ENCODE measurements at regions not wholly inside any gene's neighbourhood (a gene's known extent, or its start where the extent isn't known, plus 50 kb on each side); places are given as distances from the start of the nearest gene placed in this dataset.

GRCh38 chr10:113345826-113346624, 206.8 kb upstream of the HABP2 start:
- no peak overlapping the region for H3K4me3 ChIP-seq (ENCODE audit: control insufficient read depth, low read depth, low read length)
- DNase-seq (ENCODE audit: low read depth): no peak
- no peak for TF ChIP-seq CTCF (IDR thresholded peaks at IDR 0.05; ENCODE audit: control insufficient read depth, insufficient read depth, low read depth, low read length, missing control alignments)

GRCh38 chr10:113347508-113347907, 205.3 kb upstream of the HABP2 start:
- no peak for TF ChIP-seq CTCF (IDR thresholded peaks at IDR 0.05; ENCODE audit: control insufficient read depth, insufficient read depth, low read depth, low read length, missing control alignments)
- H3K4me3 ChIP-seq (ENCODE audit: control insufficient read depth, low read depth, low read length): no peak overlapping the region
- DNase-seq (ENCODE audit: low read depth): no peak

- no peak overlapping the region for H3K4me3 ChIP-seq (ENCODE audit: control insufficient read depth, low read depth, low read length)
- no peak for DNase-seq (ENCODE audit: low read depth)
- no peak for TF ChIP-seq CTCF (IDR thresholded peaks at IDR 0.05; ENCODE audit: control insufficient read depth, insufficient read depth, low read depth, low read length, missing control alignments)
These were observed 204.2 kb upstream of the HABP2 start for GRCh38 chr10:113348694-113349093.

- H3K4me3 ChIP-seq (ENCODE audit: control insufficient read depth, low read depth, low read length): no peak overlapping the region
- no peak for DNase-seq (ENCODE audit: low read depth)
- no peak for TF ChIP-seq CTCF (IDR thresholded peaks at IDR 0.05; ENCODE audit: control insufficient read depth, insufficient read depth, low read depth, low read length, missing control alignments)
These were observed 202.4 kb upstream of the HABP2 start for GRCh38 chr10:113350311-113351040.

GRCh38 chr10:113354711-113355110, 198.1 kb upstream of the HABP2 start:
- no peak overlapping the region for H3K4me3 ChIP-seq (ENCODE audit: control insufficient read depth, low read depth, low read length)
- DNase-seq (ENCODE audit: low read depth): no peak
- no peak for TF ChIP-seq CTCF (IDR thresholded peaks at IDR 0.05; ENCODE audit: control insufficient read depth, insufficient read depth, low read depth, low read length, missing control alignments)

- DNase-seq (ENCODE audit: low read depth): peak; percentile 38
- no peak overlapping the region for H3K4me3 ChIP-seq (ENCODE audit: control insufficient read depth, low read depth, low read length)
- TF ChIP-seq CTCF (IDR thresholded peaks at IDR 0.05; ENCODE audit: control insufficient read depth, insufficient read depth, low read depth, low read length, missing control alignments): no peak
These were observed 195.8 kb upstream of the HABP2 start for GRCh38 chr10:113356794-113357680.

All from AG09309 (cell line).